Esophagus muscularis mucosa (tissue), 4 donors: ENCODE measurements at regions not wholly inside any gene's neighbourhood (a gene's known extent, or its start where the extent isn't known, plus 50 kb on each side); places are given as distances from the start of the nearest gene placed in this dataset.
A peak's percentile ranks its signal among the peaks of the same experiment; 100 is the strongest.

Source experiments
- DNase-seq: peaks from one replicate; pipeline ENCODE4 v3.0.0-alpha.2; 2017; ENCODE audit errors: extremely low spot score
- H3K27ac ChIP-seq, 4 donors: fragments of 200-600 bp; sonication (generic); replicated peaks in 1 of 4; 1 replicate in 3 of 4; 2 replicates in 1 of 4; pipeline ENCODE4 v1.5.1; 2016 to 2019; ENCODE audit warnings: mild to moderate bottlenecking in 1 of 4
- H3K27me3 ChIP-seq, 4 donors: fragments of 200-600 bp; sonication (generic); one replicate each; pipeline versions ENCODE4 v1.5.1 to v1.6.0; 2016 to 2019
- H3K36me3 ChIP-seq, 4 donors: fragments of 200-600 bp; sonication (generic); one replicate each; pipeline ENCODE4 v1.5.1; 2016 to 2019
- H3K4me1 ChIP-seq, 4 donors: fragments of 200-600 bp; sonication (generic); one replicate each; pipeline ENCODE4 v1.5.1; 2016 to 2019
- H3K4me3 ChIP-seq, 4 donors: fragments of 200-600 bp; sonication (generic); 1 replicate in 2 of 4; 2 replicates in 2 of 4; pipeline ENCODE4 v1.5.1; 2016 to 2019; ENCODE audit warnings: mild to moderate bottlenecking in 4 of 4, moderate library complexity in 1 of 4
- H3K9me3 ChIP-seq, 4 donors: fragments of 200-600 bp; sonication (generic); 1 replicate in 3 of 4; 2 replicates in 1 of 4; pipeline ENCODE4 v1.5.1; 2016 to 2019
- EP300 ChIP-seq: sonication (generic); formaldehyde crosslinking; IDR thresholded peaks from one replicate; pipeline ENCODE4 v1.6.1; 2017; ENCODE audit warnings: antibody characterized with exemption
- POLR2A ChIP-seq: fragments of 450-650 bp; IDR thresholded peaks from one replicate; pipeline ENCODE4 v1.6.1; 2017; ENCODE audit warnings: antibody characterized with exemption, moderate library complexity, mild to moderate bottlenecking, low read depth
- POLR2AphosphoS5 ChIP-seq, 2 donors: sonication (generic); formaldehyde crosslinking; IDR thresholded peaks; one replicate each; pipeline ENCODE4 v1.6.1; 2017; ENCODE audit warnings: antibody characterized with exemption in 2 of 2
- WGBS: methylation state at CpG from one replicate; pipeline ENCODE4 v1.1.5; 2018; 5-methylcytosine and 5-hydroxymethylcytosine counted together
- intact Hi-C: fragments of 100-400 bp; cut with DNase I; formaldehyde crosslinking; loops from one replicate; pipeline ENCODE4 v1.15.1; 2023
- TF ChIP-seq, protein P1 (sequence below), 3 experiments: fragments of 200-600 bp in 2 of 3; fragments of 450-650 bp in 1 of 3; sonication (generic) in 2 of 3; IDR thresholded peaks; one replicate each; pipeline ENCODE4 v1.5.1; 2017 to 2019; ENCODE audit warnings: antibody characterized with exemption in 3 of 3, mild to moderate bottlenecking in 2 of 3, moderate library complexity in 1 of 3

DNA sequence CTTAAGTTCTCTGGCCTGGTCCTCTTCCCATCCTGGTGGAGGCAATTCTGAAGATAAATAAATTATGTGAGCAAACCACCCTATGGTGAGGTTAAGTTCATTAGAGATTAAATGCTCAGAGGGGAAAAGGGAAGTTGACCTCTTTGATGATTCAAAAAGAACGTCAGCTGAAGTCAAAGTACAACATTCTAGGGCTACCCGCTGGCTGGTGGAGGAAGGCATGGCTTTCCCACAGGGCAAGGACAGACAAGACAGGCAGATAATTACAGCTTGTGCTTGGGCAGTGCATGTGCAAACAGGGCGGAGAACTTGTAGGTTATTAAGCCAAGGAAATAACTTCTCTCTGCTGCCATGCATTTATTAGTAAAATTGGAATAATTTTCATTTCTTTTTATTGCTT lies 91.0 kb upstream of the SLC24A3 start:
- Histone ChIP-seq H3K27me3 (no peaks in the 10 kb centered on the region), H3K9me3 (no peaks in the 10 kb centered on the region), H3K27ac (no peak overlapping the region), H3K4me1 (peaks cover 0 to 3% (median 0%) of the 10 kb centered on the region in 4 donors), H3K4me3 (no peak overlapping the region), H3K36me3 (no peaks in the 10 kb centered on the region)
- DNase-seq = peak; percentile 17
- TF ChIP-seq, protein P1, sequence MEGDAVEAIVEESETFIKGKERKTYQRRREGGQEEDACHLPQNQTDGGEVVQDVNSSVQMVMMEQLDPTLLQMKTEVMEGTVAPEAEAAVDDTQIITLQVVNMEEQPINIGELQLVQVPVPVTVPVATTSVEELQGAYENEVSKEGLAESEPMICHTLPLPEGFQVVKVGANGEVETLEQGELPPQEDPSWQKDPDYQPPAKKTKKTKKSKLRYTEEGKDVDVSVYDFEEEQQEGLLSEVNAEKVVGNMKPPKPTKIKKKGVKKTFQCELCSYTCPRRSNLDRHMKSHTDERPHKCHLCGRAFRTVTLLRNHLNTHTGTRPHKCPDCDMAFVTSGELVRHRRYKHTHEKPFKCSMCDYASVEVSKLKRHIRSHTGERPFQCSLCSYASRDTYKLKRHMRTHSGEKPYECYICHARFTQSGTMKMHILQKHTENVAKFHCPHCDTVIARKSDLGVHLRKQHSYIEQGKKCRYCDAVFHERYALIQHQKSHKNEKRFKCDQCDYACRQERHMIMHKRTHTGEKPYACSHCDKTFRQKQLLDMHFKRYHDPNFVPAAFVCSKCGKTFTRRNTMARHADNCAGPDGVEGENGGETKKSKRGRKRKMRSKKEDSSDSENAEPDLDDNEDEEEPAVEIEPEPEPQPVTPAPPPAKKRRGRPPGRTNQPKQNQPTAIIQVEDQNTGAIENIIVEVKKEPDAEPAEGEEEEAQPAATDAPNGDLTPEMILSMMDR (IDR thresholded peaks at IDR 0.05) = no peak
- TF ChIP-seq POLR2A = no peak
- no peak for TF ChIP-seq EP300
- intact Hi-C loops = no loop called here
- WGBS = 90% methylated on average over 3 of the region's 3 CpGs

DNA sequence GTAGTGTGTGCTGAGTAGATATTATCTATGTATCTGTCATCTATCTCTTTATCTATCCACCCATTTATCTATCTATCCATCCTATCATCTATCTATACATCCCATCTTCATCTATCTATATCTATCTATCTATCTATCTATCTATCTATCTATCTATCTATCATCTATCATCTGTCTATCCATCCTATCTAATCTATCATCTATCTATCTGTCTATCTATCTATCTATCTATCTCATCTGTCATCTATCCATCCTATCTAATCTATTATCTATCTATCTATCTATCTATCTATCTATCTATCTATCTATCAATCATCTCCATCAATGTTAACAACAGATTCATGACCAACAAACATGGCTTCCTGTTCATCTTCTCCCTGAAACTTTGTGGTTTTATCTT lies 90.5 kb upstream of the SLC24A3 start:
- no peak for TF ChIP-seq POLR2AphosphoS5 (IDR thresholded peaks at IDR 0.05)
- Histone ChIP-seq H3K9me3 (no peaks in the 10 kb centered on the region), H3K4me1 (peaks cover 0 to 3% (median 0%) of the 10 kb centered on the region in 4 donors), H3K27ac (no peak overlapping the region), H3K36me3 (no peaks in the 10 kb centered on the region), H3K27me3 (no peaks in the 10 kb centered on the region), H3K4me3 (no peak overlapping the region)
- intact Hi-C loops = no loop called here
- DNase-seq = no peak

DNA sequence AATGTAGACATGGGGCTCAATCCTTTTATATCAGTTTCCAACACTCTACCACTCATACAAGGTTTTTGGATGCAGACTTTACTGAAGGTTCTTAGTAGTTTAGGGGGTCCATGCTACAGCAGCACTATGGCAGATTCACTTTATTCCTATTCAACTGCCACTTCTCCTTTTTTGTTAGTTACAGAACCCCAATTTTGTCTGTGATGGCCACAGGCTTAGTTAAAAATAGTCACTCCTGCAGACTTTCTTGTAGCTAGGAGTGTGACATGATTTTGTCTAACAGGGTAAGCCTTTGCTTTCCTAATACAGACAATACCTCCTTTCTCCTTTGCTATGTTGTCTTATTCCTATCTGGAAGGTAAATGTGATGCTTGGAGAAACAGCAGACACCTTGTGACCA lies 90.0 kb upstream of the SLC24A3 start:
- Histone ChIP-seq H3K9me3 (no peaks in the 10 kb centered on the region), H3K27me3 (no peaks in the 10 kb centered on the region), H3K4me3 (no peak overlapping the region), H3K36me3 (no peaks in the 10 kb centered on the region), H3K4me1 (peaks cover 0 to 3% (median 0%) of the 10 kb centered on the region in 4 donors), H3K27ac (no peak overlapping the region)
- peak; percentile 4 for DNase-seq
- TF ChIP-seq EP300 (no peak), POLR2A (no peak), POLR2AphosphoS5 (IDR thresholded peaks at IDR 0.05) (no peak)
- TF ChIP-seq, protein P1 (IDR thresholded peaks at IDR 0.05) = no peak
- intact Hi-C loops = no loop called here

DNA sequence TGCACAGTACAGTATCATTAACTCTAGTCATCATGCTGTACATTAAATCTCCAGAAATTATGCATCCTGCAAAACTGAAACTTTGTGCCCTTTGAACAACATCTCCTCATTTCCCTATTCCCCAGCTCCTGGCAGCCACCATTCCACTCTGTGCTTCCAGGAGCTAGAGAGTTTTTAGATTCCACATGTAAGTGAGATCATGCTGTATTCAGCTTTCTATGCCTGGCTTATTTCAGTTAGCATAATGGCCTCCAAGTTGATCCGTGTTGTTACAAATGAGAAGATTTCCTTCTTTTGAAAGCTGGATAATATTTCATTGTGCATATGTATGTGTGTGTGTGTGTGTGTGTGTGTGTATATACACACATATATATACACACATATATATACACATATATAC lies 86.9 kb upstream of the SLC24A3 start:
- peaks cover 0 to 1% (median 0%) of the 10 kb centered on the region in 4 donors for H3K4me1 ChIP-seq
- no peaks in the 10 kb centered on the region for H3K36me3 ChIP-seq
- TF ChIP-seq, protein P1 (IDR thresholded peaks at IDR 0.05) = no peak
- TF ChIP-seq POLR2AphosphoS5 (IDR thresholded peaks at IDR 0.05) (no peak), EP300 (no peak), POLR2A (no peak)
- intact Hi-C loops = no loop called here
- H3K27ac ChIP-seq = no peak overlapping the region
- WGBS = 71% methylated on average over 1 of the region's 1 CpG
- H3K9me3 ChIP-seq = no peaks in the 10 kb centered on the region
- peak; percentile 62 for DNase-seq
- H3K27me3 ChIP-seq = no peaks in the 10 kb centered on the region
- H3K4me3 ChIP-seq = no peak overlapping the region

DNA sequence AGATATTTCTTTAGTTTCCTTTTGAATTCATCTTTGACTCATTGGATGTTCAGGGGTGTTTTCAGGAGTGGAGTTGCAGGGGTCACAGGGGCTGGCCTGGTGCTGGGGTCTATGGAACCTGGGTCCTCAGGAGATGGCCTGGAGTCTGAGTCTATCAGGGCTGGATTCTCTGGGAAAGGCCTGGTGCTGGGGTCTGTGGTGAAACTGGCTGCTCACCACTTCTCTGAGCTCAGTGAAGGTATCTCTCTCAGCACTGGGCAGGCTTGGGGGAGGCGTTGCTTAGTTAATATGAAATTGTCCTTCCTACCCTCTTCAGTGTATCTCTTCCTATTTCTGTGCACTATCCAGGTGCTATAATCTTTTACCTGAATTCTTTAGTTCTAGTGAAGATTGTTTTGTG lies 83.1 kb upstream of the SLC24A3 start:
- no peaks in the 10 kb centered on the region for H3K9me3 ChIP-seq
- no peaks in the 10 kb centered on the region for H3K36me3 ChIP-seq
- no peak overlapping the region for H3K4me3 ChIP-seq
- 90% methylated on average over 1 of the region's 1 CpG for WGBS
- DNase-seq = peak; percentile 60
- intact Hi-C loops = no loop called here
- H3K27me3 ChIP-seq = no peaks in the 10 kb centered on the region
- no peak overlapping the region for H3K27ac ChIP-seq
- TF ChIP-seq POLR2A (no peak), EP300 (no peak), POLR2AphosphoS5 (IDR thresholded peaks at IDR 0.05) (no peak)
- TF ChIP-seq, protein P1 (IDR thresholded peaks at IDR 0.05) = no peak
- no peaks in the 10 kb centered on the region for H3K4me1 ChIP-seq
